OCI-LY7 (cell line): ENCODE measurements at regions not wholly inside any gene's neighbourhood (a gene's known extent, or its start where the extent isn't known, plus 50 kb on each side); places are given as distances from the start of the nearest gene placed in this dataset.

Experiments
- EZH2phosphoT487 ChIP-seq: fragments of 200-600 bp; sonication (generic); IDR thresholded peaks from 2 replicates; pipeline ENCODE4 v1.6.1; 2018; ENCODE audit warnings: low read depth, borderline replicate concordance, mild to moderate bottlenecking, mixed run types, antibody characterized with exemption, low read length, moderate library complexity, mixed read lengths
- TF ChIP-seq, protein P1 (sequence below): fragments of 200-600 bp; sonication (generic); conservative IDR thresholded peaks from 2 replicates; pipeline ENCODE4 v1.5.1; 2014; ENCODE audit warnings: mild to moderate bottlenecking, antibody characterized with exemption, low read length, moderate library complexity, mixed read lengths

DNA sequence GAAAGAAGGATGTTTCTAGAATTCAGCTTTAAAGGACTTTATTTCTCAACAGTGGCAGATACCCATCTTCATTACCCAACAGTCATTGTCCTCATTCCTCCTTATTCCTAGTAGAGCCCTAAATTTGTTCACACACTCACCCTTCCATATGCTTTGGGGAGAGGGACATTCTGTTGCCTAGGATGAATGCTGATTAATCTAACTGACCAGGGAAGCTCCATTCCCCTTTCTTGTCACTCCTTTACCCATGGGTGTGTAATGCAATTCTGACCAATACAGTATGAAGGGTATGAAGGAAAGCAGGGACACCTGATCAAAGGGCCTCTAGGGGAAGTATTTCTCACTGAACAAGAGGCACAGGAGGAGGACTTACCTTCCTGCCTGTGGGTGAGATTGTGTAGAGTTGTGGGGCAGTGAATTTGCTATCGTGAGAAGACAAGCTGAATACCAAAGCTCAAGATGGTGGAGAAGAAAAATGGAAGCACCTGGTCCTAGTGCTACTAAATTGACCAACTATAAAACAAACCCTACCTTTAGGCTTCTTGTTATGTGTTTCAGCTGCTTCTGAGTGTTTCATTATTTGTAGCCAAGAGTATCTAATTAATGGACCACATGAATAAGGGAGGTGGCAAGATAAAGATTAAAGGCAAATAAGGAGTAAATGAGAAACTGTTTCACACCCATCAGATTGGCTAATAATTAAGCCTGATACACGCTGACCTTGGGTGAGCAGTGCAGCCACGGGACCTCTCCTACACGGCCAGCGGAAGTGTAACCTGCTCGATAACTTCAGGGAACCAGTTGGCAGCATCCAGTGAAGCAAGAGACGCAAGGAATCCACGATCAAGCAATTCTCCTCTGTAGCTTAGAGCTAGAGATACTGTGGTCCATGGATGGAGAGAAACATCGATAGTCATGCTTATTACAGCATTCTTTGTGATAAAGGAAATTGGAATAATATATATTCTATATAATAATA, 202.3 kb downstream of the MYCN start:
- TF ChIP-seq, protein P1, sequence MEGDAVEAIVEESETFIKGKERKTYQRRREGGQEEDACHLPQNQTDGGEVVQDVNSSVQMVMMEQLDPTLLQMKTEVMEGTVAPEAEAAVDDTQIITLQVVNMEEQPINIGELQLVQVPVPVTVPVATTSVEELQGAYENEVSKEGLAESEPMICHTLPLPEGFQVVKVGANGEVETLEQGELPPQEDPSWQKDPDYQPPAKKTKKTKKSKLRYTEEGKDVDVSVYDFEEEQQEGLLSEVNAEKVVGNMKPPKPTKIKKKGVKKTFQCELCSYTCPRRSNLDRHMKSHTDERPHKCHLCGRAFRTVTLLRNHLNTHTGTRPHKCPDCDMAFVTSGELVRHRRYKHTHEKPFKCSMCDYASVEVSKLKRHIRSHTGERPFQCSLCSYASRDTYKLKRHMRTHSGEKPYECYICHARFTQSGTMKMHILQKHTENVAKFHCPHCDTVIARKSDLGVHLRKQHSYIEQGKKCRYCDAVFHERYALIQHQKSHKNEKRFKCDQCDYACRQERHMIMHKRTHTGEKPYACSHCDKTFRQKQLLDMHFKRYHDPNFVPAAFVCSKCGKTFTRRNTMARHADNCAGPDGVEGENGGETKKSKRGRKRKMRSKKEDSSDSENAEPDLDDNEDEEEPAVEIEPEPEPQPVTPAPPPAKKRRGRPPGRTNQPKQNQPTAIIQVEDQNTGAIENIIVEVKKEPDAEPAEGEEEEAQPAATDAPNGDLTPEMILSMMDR, result no peak
- TF ChIP-seq EZH2phosphoT487, result no peak
